ENCODE measurements at regions not wholly inside any gene's neighbourhood (a gene's known extent, or its start where the extent isn't known, plus 50 kb on each side); places are given as distances from the start of the nearest gene placed in this dataset.

DNA sequence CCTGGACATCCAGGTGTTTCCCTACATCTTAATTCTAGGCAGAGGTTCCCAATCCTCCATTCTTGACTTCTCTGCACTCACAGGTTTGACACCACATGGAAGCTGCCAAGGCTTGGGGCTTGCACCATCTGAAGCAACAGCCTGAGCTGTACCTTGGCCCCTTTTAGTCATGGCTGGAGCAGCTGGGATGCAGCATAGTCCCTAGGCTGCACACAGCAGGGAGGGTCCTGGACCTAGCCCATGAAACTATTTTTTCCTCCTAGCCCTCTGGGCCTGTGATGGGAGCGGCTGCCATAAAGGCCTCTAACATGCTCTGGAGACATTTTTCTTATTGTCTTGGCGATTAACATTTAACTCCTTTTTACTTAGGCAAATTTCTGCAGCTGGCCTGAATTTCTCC is 417.2 kb upstream of the FLRT2 start:
- no peaks in the 10 kb centered on the region for H3K27me3 Mint-ChIP-seq
- Histone ChIP-seq H3K27me3 (ENCODE audit: control insufficient read depth in 1 of 2, insufficient read depth in 2 of 2, low read length in 2 of 2) (no peaks in the 10 kb centered on the region), H3K4me1 (ENCODE audit: insufficient read depth, low read length) (no peaks in the 10 kb centered on the region), H3K4me3 (ENCODE audit: low read length) (no peak overlapping the region), H3K27ac (ENCODE audit: low read depth in 1 of 2, low read length in 2 of 2) (no peak overlapping the region), H3K9me3 (ENCODE audit: control insufficient read depth in 1 of 2, insufficient read depth in 1 of 2, low read length in 2 of 2) (peaks cover 0 to 7% of the 10 kb centered on the region in 2 experiments), H3K36me3 (ENCODE audit: insufficient read depth, low read length) (no peaks in the 10 kb centered on the region)
- TF ChIP-seq, protein P1, sequence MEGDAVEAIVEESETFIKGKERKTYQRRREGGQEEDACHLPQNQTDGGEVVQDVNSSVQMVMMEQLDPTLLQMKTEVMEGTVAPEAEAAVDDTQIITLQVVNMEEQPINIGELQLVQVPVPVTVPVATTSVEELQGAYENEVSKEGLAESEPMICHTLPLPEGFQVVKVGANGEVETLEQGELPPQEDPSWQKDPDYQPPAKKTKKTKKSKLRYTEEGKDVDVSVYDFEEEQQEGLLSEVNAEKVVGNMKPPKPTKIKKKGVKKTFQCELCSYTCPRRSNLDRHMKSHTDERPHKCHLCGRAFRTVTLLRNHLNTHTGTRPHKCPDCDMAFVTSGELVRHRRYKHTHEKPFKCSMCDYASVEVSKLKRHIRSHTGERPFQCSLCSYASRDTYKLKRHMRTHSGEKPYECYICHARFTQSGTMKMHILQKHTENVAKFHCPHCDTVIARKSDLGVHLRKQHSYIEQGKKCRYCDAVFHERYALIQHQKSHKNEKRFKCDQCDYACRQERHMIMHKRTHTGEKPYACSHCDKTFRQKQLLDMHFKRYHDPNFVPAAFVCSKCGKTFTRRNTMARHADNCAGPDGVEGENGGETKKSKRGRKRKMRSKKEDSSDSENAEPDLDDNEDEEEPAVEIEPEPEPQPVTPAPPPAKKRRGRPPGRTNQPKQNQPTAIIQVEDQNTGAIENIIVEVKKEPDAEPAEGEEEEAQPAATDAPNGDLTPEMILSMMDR (IDR thresholded peaks at IDR 0.05): no peak
- POLR2A ChIA-PET: no interaction called here
- no peak overlapping the region for H3K27ac Mint-ChIP-seq
- intact Hi-C loops (cut with DNase I, micrococcal nuclease): no loop called here
- no peaks in the 10 kb centered on the region for H3K36me3 Mint-ChIP-seq (ENCODE audit: low read depth)
- H3K9me3 Mint-ChIP-seq: peaks cover 9% of the 10 kb centered on the region
- CTCF ChIA-PET: no interaction called here
- H3K4me3 Mint-ChIP-seq: no peak overlapping the region
- no peaks in the 10 kb centered on the region for H3K4me1 Mint-ChIP-seq (ENCODE audit: low read depth)
- no peak for DNase-seq
- ATAC-seq (ENCODE audit: poor library complexity): no peak

GRCh38 chr14:85115921-85116320 is 414.0 kb upstream of the FLRT2 start:
- TF ChIP-seq, protein P1 (IDR thresholded peaks at IDR 0.05): no peak
- no peak overlapping the region for H3K27ac ChIP-seq (ENCODE audit: low read depth in 1 of 2, low read length in 2 of 2)
- ChIA-PET CTCF (no interaction called here), POLR2A (no interaction called here)
- Mint-ChIP-seq H3K4me3 (no peak overlapping the region), H3K27me3 (no peaks in the 10 kb centered on the region), H3K9me3 (peaks cover 9% of the 10 kb centered on the region), H3K27ac (no peak overlapping the region), H3K36me3 (ENCODE audit: low read depth) (no peaks in the 10 kb centered on the region), H3K4me1 (ENCODE audit: low read depth) (no peaks in the 10 kb centered on the region)
- no peaks in the 10 kb centered on the region for H3K36me3 ChIP-seq (ENCODE audit: insufficient read depth, low read length)
- no peak overlapping the region for H3K4me3 ChIP-seq (ENCODE audit: low read length)
- no peaks in the 10 kb centered on the region for H3K27me3 ChIP-seq (ENCODE audit: control insufficient read depth in 1 of 2, insufficient read depth in 2 of 2, low read length in 2 of 2)
- DNase-seq (no peak), ATAC-seq (ENCODE audit: poor library complexity) (no peak)
- H3K9me3 ChIP-seq (ENCODE audit: control insufficient read depth in 1 of 2, insufficient read depth in 1 of 2, low read length in 2 of 2): peaks cover 0 to 7% of the 10 kb centered on the region in 2 experiments
- intact Hi-C loops (cut with DNase I, micrococcal nuclease): no loop called here
- no peaks in the 10 kb centered on the region for H3K4me1 ChIP-seq (ENCODE audit: insufficient read depth, low read length)

DNA sequence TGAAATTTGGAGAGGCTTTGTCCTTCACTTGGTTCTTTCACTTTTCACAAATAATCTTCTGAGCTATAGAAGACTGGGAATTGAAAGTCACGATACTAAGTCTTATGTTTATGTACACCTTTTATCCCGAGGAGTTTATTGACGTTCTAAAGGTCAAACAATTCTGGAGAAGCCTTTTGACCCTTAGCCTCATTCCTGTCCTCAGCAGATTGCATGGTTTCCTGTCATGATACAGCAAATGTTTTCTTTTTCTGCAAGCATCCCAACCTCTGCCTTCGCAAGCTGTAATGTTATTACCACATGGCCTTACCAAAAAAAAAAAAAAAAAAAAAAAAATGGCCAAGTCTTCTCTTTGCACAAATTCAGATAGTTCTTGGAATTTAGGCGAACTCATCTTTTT is 411.7 kb upstream of the FLRT2 start:
- Mint-ChIP-seq H3K36me3 (ENCODE audit: low read depth) (no peaks in the 10 kb centered on the region), H3K4me3 (no peak overlapping the region), H3K9me3 (peaks cover 9% of the 10 kb centered on the region), H3K27ac (no peak overlapping the region), H3K4me1 (ENCODE audit: low read depth) (no peaks in the 10 kb centered on the region), H3K27me3 (no peaks in the 10 kb centered on the region)
- no peak for ATAC-seq (ENCODE audit: poor library complexity)
- Histone ChIP-seq H3K4me1 (ENCODE audit: insufficient read depth, low read length) (no peaks in the 10 kb centered on the region), H3K4me3 (ENCODE audit: low read length) (no peak overlapping the region), H3K9me3 (ENCODE audit: control insufficient read depth in 1 of 2, insufficient read depth in 1 of 2, low read length in 2 of 2) (no peaks in the 10 kb centered on the region), H3K36me3 (ENCODE audit: insufficient read depth, low read length) (no peaks in the 10 kb centered on the region), H3K27ac (ENCODE audit: low read depth in 1 of 2, low read length in 2 of 2) (no peak overlapping the region), H3K27me3 (ENCODE audit: control insufficient read depth in 1 of 2, insufficient read depth in 2 of 2, low read length in 2 of 2) (no peaks in the 10 kb centered on the region)
- DNase-seq: no peak
- TF ChIP-seq, protein P1 (IDR thresholded peaks at IDR 0.05): no peak
- intact Hi-C loops (cut with DNase I, micrococcal nuclease): no loop called here
- POLR2A ChIA-PET: no interaction called here
- CTCF ChIA-PET: no interaction called here

Data from CD4-positive, alpha-beta T cell (primary cell).